ENCODE measurements at regions not wholly inside any gene's neighbourhood (a gene's known extent, or its start where the extent isn't known, plus 50 kb on each side); places are given as distances from the start of the nearest gene placed in this dataset.

- no peaks in the 10 kb centered on the region for H3K9me3 Mint-ChIP-seq
- ChIA-PET POLR2A (no interaction called here), CTCF (interaction anchor here (0.6 to 0.9 kb wide), 2 partner anchors 126 to 368 kb away, joined by 3 read pairs; no protein-coding TSS in a partner anchor)
- no peaks in the 10 kb centered on the region for H3K27me3 ChIP-seq (ENCODE audit: control insufficient read depth in 1 of 2, insufficient read depth in 2 of 2, low read length in 2 of 2)
- H3K4me1 Mint-ChIP-seq (ENCODE audit: low read depth), result no peaks in the 10 kb centered on the region
- ATAC-seq (ENCODE audit: poor library complexity), result no peak
- no peaks in the 10 kb centered on the region for H3K36me3 ChIP-seq (ENCODE audit: insufficient read depth, low read length)
- no peaks in the 10 kb centered on the region for H3K27me3 Mint-ChIP-seq
- no peak overlapping the region for H3K27ac ChIP-seq (ENCODE audit: low read depth in 1 of 2, low read length in 2 of 2)
- no peaks in the 10 kb centered on the region for H3K4me1 ChIP-seq (ENCODE audit: insufficient read depth, low read length)
- H3K4me3 ChIP-seq (ENCODE audit: low read length), result no peak overlapping the region
- no peaks in the 10 kb centered on the region for H3K9me3 ChIP-seq (ENCODE audit: control insufficient read depth in 1 of 2, insufficient read depth in 1 of 2, low read length in 2 of 2)
- H3K27ac Mint-ChIP-seq, result no peak overlapping the region
- no peak overlapping the region for H3K4me3 Mint-ChIP-seq
- H3K36me3 Mint-ChIP-seq (ENCODE audit: low read depth), result no peaks in the 10 kb centered on the region
- intact Hi-C loops (cut with DNase I, micrococcal nuclease), result no loop called here
- DNase-seq, result no peak
- no peak for TF ChIP-seq CTCF (IDR thresholded peaks at IDR 0.05)
Measured at GRCh38 chr2:63735263-63735662, 106.4 kb upstream of the UGP2 start.

GRCh38 chr2:63735931-63736330, 105.8 kb upstream of the UGP2 start:
- no peaks in the 10 kb centered on the region for H3K4me1 Mint-ChIP-seq (ENCODE audit: low read depth)
- no peak for ATAC-seq (ENCODE audit: poor library complexity)
- no peaks in the 10 kb centered on the region for H3K36me3 Mint-ChIP-seq (ENCODE audit: low read depth)
- no peak overlapping the region for H3K4me3 Mint-ChIP-seq
- Histone ChIP-seq H3K9me3 (ENCODE audit: control insufficient read depth in 1 of 2, insufficient read depth in 1 of 2, low read length in 2 of 2) (no peaks in the 10 kb centered on the region), H3K27me3 (ENCODE audit: control insufficient read depth in 1 of 2, insufficient read depth in 2 of 2, low read length in 2 of 2) (no peaks in the 10 kb centered on the region), H3K36me3 (ENCODE audit: insufficient read depth, low read length) (no peaks in the 10 kb centered on the region), H3K27ac (ENCODE audit: low read depth in 1 of 2, low read length in 2 of 2) (no peak overlapping the region), H3K4me1 (ENCODE audit: insufficient read depth, low read length) (no peaks in the 10 kb centered on the region), H3K4me3 (ENCODE audit: low read length) (no peak overlapping the region)
- ChIA-PET CTCF (interaction anchor here (0.6 kb wide), 1 partner anchor 367 kb away, joined by 3 read pairs; no protein-coding TSS in a partner anchor), POLR2A (no interaction called here)
- TF ChIP-seq CTCF (IDR thresholded peaks at IDR 0.05), result no peak
- no peak for DNase-seq
- no peaks in the 10 kb centered on the region for H3K27me3 Mint-ChIP-seq
- no peaks in the 10 kb centered on the region for H3K9me3 Mint-ChIP-seq
- no peak overlapping the region for H3K27ac Mint-ChIP-seq
- intact Hi-C loops (cut with DNase I, micrococcal nuclease), result no loop called here

GRCh38 chr2:63736354-63736753, 105.3 kb upstream of the UGP2 start:
- Mint-ChIP-seq H3K9me3 (no peaks in the 10 kb centered on the region), H3K36me3 (ENCODE audit: low read depth) (no peaks in the 10 kb centered on the region), H3K4me1 (ENCODE audit: low read depth) (no peaks in the 10 kb centered on the region), H3K4me3 (no peak overlapping the region), H3K27ac (no peak overlapping the region), H3K27me3 (no peaks in the 10 kb centered on the region)
- Histone ChIP-seq H3K36me3 (ENCODE audit: insufficient read depth, low read length) (no peaks in the 10 kb centered on the region), H3K27ac (ENCODE audit: low read depth in 1 of 2, low read length in 2 of 2) (no peak overlapping the region), H3K9me3 (ENCODE audit: control insufficient read depth in 1 of 2, insufficient read depth in 1 of 2, low read length in 2 of 2) (no peaks in the 10 kb centered on the region), H3K4me1 (ENCODE audit: insufficient read depth, low read length) (no peaks in the 10 kb centered on the region), H3K27me3 (ENCODE audit: control insufficient read depth in 1 of 2, insufficient read depth in 2 of 2, low read length in 2 of 2) (no peaks in the 10 kb centered on the region), H3K4me3 (ENCODE audit: low read length) (no peak overlapping the region)
- CTCF ChIA-PET, result no interaction called here
- ATAC-seq (ENCODE audit: poor library complexity), result no peak
- POLR2A ChIA-PET, result no interaction called here
- intact Hi-C loops (cut with DNase I, micrococcal nuclease), result no loop called here
- no peak for TF ChIP-seq CTCF (IDR thresholded peaks at IDR 0.05)
- no peak for DNase-seq
